H1 (cell line): ENCODE measurements at regions not wholly inside any gene's neighbourhood (a gene's known extent, or its start where the extent isn't known, plus 50 kb on each side); places are given as distances from the start of the nearest gene placed in this dataset.

ENCODE experiments used
- CTCF ChIA-PET: fragments of 300-600 bp; sonication (Branson Sonifier 250); formaldehyde crosslinking; loops from one replicate; lab custom pipeline; 2021; ENCODE audit not compliant: partially characterized antibody; lab: Charles Lee
- POLR2A ChIA-PET: fragments of 300-600 bp; sonication (Branson Sonifier 250); formaldehyde crosslinking; loops from one replicate; lab custom pipeline; 2021; ENCODE audit warnings: inconsistent platforms; ENCODE audit not compliant: partially characterized antibody; lab: Charles Lee
- DNase-seq, 2 experiments: peaks; one replicate each; pipeline versions ENCODE4 v3.0.0 to v3.0.0-alpha.2; 2010 to 2022; ENCODE audit warnings: low spot score in 2 of 2, low read depth in 1 of 2, mixed read lengths in 1 of 2
- FAIRE-seq: peaks from 2 replicates; lab custom pipeline; 2011; peaks lifted over from hg19 to GRCh38; lab: Jason Lieb, UNC
- H2AFZ ChIP-seq: 2 replicates; pipeline ENCODE4 v1.8.1; 2012; ENCODE audit warnings: low read length, inconsistent platforms
- H2AK5ac ChIP-seq: 2 replicates; pipeline ENCODE4 v1.6.1; 2013; ENCODE audit warnings: low read depth, low read length
- H2BK120ac ChIP-seq: replicated peaks from 2 replicates; pipeline ENCODE3; 2013; ENCODE audit warnings: low read depth, low read length, inconsistent platforms
- H2BK12ac ChIP-seq: 2 replicates; pipeline ENCODE4 v1.6.1; 2013; ENCODE audit warnings: low read depth, low read length
- H2BK15ac ChIP-seq: 2 replicates; pipeline ENCODE4 v1.6.1; 2013; ENCODE audit warnings: low read length
- H2BK20ac ChIP-seq: 2 replicates; pipeline ENCODE4 v1.6.1; 2013; ENCODE audit warnings: low read length
- H2BK5ac ChIP-seq: 2 replicates; pipeline ENCODE4 v1.6.1; 2013; ENCODE audit warnings: low read depth, low read length
- H3K14ac ChIP-seq: 2 replicates; pipeline ENCODE4 v1.6.1; 2013; ENCODE audit warnings: inconsistent platforms; ENCODE audit not compliant: insufficient read length
- H3K18ac ChIP-seq: 2 replicates; pipeline ENCODE4 v1.6.1; 2013; ENCODE audit warnings: low read length; ENCODE audit errors: extremely low read depth
- H3K23ac ChIP-seq: 2 replicates; pipeline ENCODE4 v1.6.1; 2013; ENCODE audit warnings: inconsistent platforms; ENCODE audit not compliant: insufficient read length
- H3K23me2 ChIP-seq: 2 replicates; pipeline ENCODE4 v1.6.1; 2013; ENCODE audit warnings: low read depth, low read length
- H3K27ac ChIP-seq: 2 replicates; pipeline ENCODE4 v1.6.1; 2011; ENCODE audit warnings: low read depth, low read length, inconsistent platforms
- H3K27me3 ChIP-seq, 4 experiments: replicated peaks in 1 of 4; 1 replicate in 1 of 4; 2 replicates in 3 of 4; pipeline versions ENCODE4 v1.6.1 to v1.8.1; 2011 to 2013; ENCODE audit warnings: low read length in 3 of 4, mild to moderate bottlenecking in 3 of 4, inconsistent platforms in 2 of 4, mixed read lengths in 2 of 4, moderate library complexity in 1 of 4; ENCODE audit not compliant: control insufficient read depth in 3 of 4, insufficient read depth in 3 of 4; ENCODE audit errors: extremely low read depth in 1 of 4
- H3K36me3 ChIP-seq, 4 experiments: 2 replicates each; pipeline versions ENCODE4 v1.6.1 to v1.8.1; 2011 to 2013; ENCODE audit warnings: mild to moderate bottlenecking in 4 of 4, low read length in 3 of 4, moderate library complexity in 2 of 4, control low read depth in 1 of 4, inconsistent platforms in 1 of 4; ENCODE audit not compliant: insufficient read depth in 4 of 4, control insufficient read depth in 2 of 4
- H3K4ac ChIP-seq: replicated peaks from 2 replicates; pipeline ENCODE3; 2013; ENCODE audit warnings: low read length, low read depth, mixed read lengths, inconsistent platforms; ENCODE audit not compliant: insufficient read length
- H3K4me1 ChIP-seq, 4 experiments: replicated peaks in 1 of 4; 1 replicate in 1 of 4; 2 replicates in 3 of 4; pipeline versions ENCODE4 v1.6.1 to v1.8.1; 2011 to 2013; ENCODE audit warnings: low read length in 3 of 4, inconsistent platforms in 2 of 4, mixed read lengths in 1 of 4; ENCODE audit not compliant: insufficient read depth in 4 of 4, control insufficient read depth in 3 of 4
- H3K4me2 ChIP-seq, 2 experiments: 2 replicates each; pipeline versions ENCODE4 v1.6.1 to v1.8.1; 2011 to 2013; ENCODE audit warnings: low read depth in 2 of 2, low read length in 2 of 2, control low read depth in 1 of 2, inconsistent platforms in 1 of 2, mild to moderate bottlenecking in 1 of 2; ENCODE audit not compliant: insufficient read depth in 1 of 2
- H3K4me3 ChIP-seq, 4 experiments: fragments of 200-600, 300-600 bp in 1 of 4; sonication (generic), shearing (Covaris generic), sonication (Bioruptor Twin) in 1 of 4; 2 replicates each; pipeline versions ENCODE4 v1.5.1 to v1.8.1; 2011 to 2016; ENCODE audit warnings: low read length in 4 of 4, low read depth in 3 of 4, control low read depth in 2 of 4, inconsistent platforms in 2 of 4, mild to moderate bottlenecking in 2 of 4, mixed read lengths in 1 of 4, moderate library complexity in 1 of 4; ENCODE audit not compliant: insufficient read depth in 2 of 4; ENCODE audit errors: extremely low read depth in 1 of 4
- H3K56ac ChIP-seq: replicated peaks from 2 replicates; pipeline ENCODE3; 2013; ENCODE audit warnings: low read depth, mild to moderate bottlenecking, mixed read lengths, low read length, inconsistent platforms; ENCODE audit not compliant: insufficient read length
- H3K79me1 ChIP-seq: 2 replicates; pipeline ENCODE4 v1.6.1; 2013; ENCODE audit warnings: low read depth, low read length, control low read depth
- H3K79me2 ChIP-seq, 2 experiments: 2 replicates each; pipeline versions ENCODE4 v1.6.1 to v1.8.1; 2012 to 2013; ENCODE audit warnings: low read length in 2 of 2, mild to moderate bottlenecking in 2 of 2, inconsistent platforms in 1 of 2; ENCODE audit not compliant: insufficient read depth in 2 of 2, control insufficient read depth in 1 of 2
- H3K9ac ChIP-seq, 4 experiments: replicated peaks in 1 of 4; 1 replicate in 1 of 4; 2 replicates in 3 of 4; pipeline versions ENCODE4 v1.6.1 to v1.8.1; 2011 to 2013; ENCODE audit warnings: low read depth in 3 of 4, low read length in 3 of 4, control low read depth in 2 of 4, mild to moderate bottlenecking in 2 of 4, moderate library complexity in 2 of 4, inconsistent platforms in 1 of 4; ENCODE audit errors: extremely low read depth in 1 of 4
- H3K9me3 ChIP-seq, 2 experiments: 2 replicates each; pipeline versions ENCODE4 v1.6.1 to v1.8.1; 2012 to 2013; ENCODE audit warnings: mild to moderate bottlenecking in 2 of 2, moderate library complexity in 2 of 2, control low read depth in 1 of 2, inconsistent platforms in 1 of 2, low read depth in 1 of 2, low read length in 1 of 2, mixed read lengths in 1 of 2; ENCODE audit not compliant: insufficient read depth in 2 of 2
- H4K20me1 ChIP-seq, 2 experiments: replicated peaks in 1 of 2; 2 replicates each; pipeline versions ENCODE3 to v1.8.1; 2011 to 2013; ENCODE audit warnings: inconsistent platforms in 2 of 2, low read length in 2 of 2, mild to moderate bottlenecking in 1 of 2; ENCODE audit not compliant: insufficient read depth in 2 of 2, control insufficient read depth in 1 of 2
- H4K5ac ChIP-seq: 2 replicates; pipeline ENCODE4 v1.6.1; 2013; ENCODE audit warnings: low read length, low read depth, mixed read lengths, inconsistent platforms; ENCODE audit not compliant: insufficient read length
- H4K8ac ChIP-seq: 2 replicates; pipeline ENCODE4 v1.8.0; 2013; ENCODE audit warnings: mild to moderate bottlenecking, moderate library complexity, low read length, inconsistent platforms; ENCODE audit not compliant: insufficient read depth; ENCODE audit errors: extremely low read depth
- H4K91ac ChIP-seq: replicated peaks from 2 replicates; pipeline ENCODE3; 2013; ENCODE audit warnings: low read length, mixed read lengths, inconsistent platforms; ENCODE audit not compliant: insufficient read length
- BACH1 ChIP-seq: IDR thresholded peaks from 2 replicates; pipeline ENCODE4 v1.6.1; 2012; ENCODE audit warnings: low read length, improper control_type of control experiment
- BCL11A ChIP-seq, 2 experiments: IDR thresholded peaks; one replicate each; pipeline ENCODE4 v1.6.1; 2011; ENCODE audit warnings: low read depth in 2 of 2, low read length in 2 of 2, mild to moderate bottlenecking in 2 of 2
- CHD2 ChIP-seq: IDR thresholded peaks from 2 replicates; pipeline ENCODE4 v1.6.1; 2012; ENCODE audit warnings: low read length, improper control_type of control experiment
- CTBP2 ChIP-seq: IDR thresholded peaks from 2 replicates; pipeline ENCODE4 v1.7.0; 2011; ENCODE audit warnings: borderline replicate concordance, mild to moderate bottlenecking, moderate library complexity, mixed read lengths, low read length; ENCODE audit not compliant: insufficient read depth, insufficient read length
- EGR1 ChIP-seq: IDR thresholded peaks from 2 replicates; pipeline ENCODE4 v1.6.1; 2011; ENCODE audit warnings: low read depth, low read length, borderline replicate concordance
- HDAC2 ChIP-seq, 2 experiments: fragments of 300-600 bp in 1 of 2; sonication (generic) in 1 of 2; IDR thresholded peaks; 2 replicates each; pipeline ENCODE4 v1.6.1; 2011 to 2012; ENCODE audit warnings: low read depth in 2 of 2, low read length in 2 of 2, mild to moderate bottlenecking in 2 of 2, moderate library complexity in 2 of 2, borderline replicate concordance in 1 of 2, inconsistent platforms in 1 of 2
- JUND ChIP-seq: IDR thresholded peaks from 2 replicates; pipeline ENCODE4 v1.6.1; 2011; ENCODE audit warnings: mild to moderate bottlenecking, improper control_type of control experiment, low read length
- PHF8 ChIP-seq: fragments of 200-600 bp; sonication (generic); conservative IDR thresholded peaks from 2 replicates; pipeline ENCODE4 v1.7.1; 2012; ENCODE audit warnings: low read depth, mild to moderate bottlenecking, inconsistent platforms, low read length, moderate library complexity
- SRF ChIP-seq: IDR thresholded peaks from 2 replicates; pipeline ENCODE4 v1.6.1; 2011; ENCODE audit warnings: mild to moderate bottlenecking, low read depth, low read length, moderate library complexity
- SUZ12 ChIP-seq: fragments of 200-600 bp; sonication (generic); IDR thresholded peaks from 2 replicates; pipeline ENCODE4 v1.6.1; 2012; ENCODE audit warnings: mild to moderate bottlenecking, inconsistent platforms, low read length, moderate library complexity, mixed read lengths
- TBP ChIP-seq: IDR thresholded peaks from 2 replicates; pipeline ENCODE4 v1.6.1; 2011; ENCODE audit warnings: low read depth, low read length, improper control_type of control experiment
- TEAD4 ChIP-seq: IDR thresholded peaks from 2 replicates; pipeline ENCODE4 v1.6.1; 2012; ENCODE audit warnings: low read depth, low read length, inconsistent platforms, mixed read lengths
- WGBS, 2 experiments: shearing (Covaris generic) in 1 of 2; methylation state at CpG; one replicate each; pipeline versions ENCODE4 v1.1.6 to v1.1.7; 2013 to 2015; ENCODE audit warnings: low lambda C conversion rate in 2 of 2, mixed read lengths in 2 of 2, inconsistent platforms in 1 of 2, low coverage in 1 of 2, missing lambda C conversion rate in 1 of 2; ENCODE audit not compliant: insufficient replicate concordance in 2 of 2, insufficient coverage in 1 of 2, insufficient read length in 1 of 2; ENCODE audit errors: extremely low coverage in 1 of 2, missing lambda C conversion rate in 1 of 2; 5-methylcytosine and 5-hydroxymethylcytosine counted together

GRCh38 chr10:4453950-4454349 is 372.1 kb upstream of the AKR1E2 start:
- no peaks in the 10 kb centered on the region for H3K23me2 ChIP-seq
- no peaks in the 10 kb centered on the region for H3K36me3 ChIP-seq
- no peak overlapping the region for H3K14ac ChIP-seq
- CTCF ChIA-PET = no interaction called here
- no peak overlapping the region for H4K91ac ChIP-seq
- WGBS, 2 experiments = 94% methylated on average over 5 of the region's 5 CpGs; no CpG with 5 or more reads in 1 of the 2 experiments
- no peak overlapping the region for H3K9ac ChIP-seq
- H3K18ac ChIP-seq = no peak overlapping the region
- H3K79me1 ChIP-seq = no peaks in the 10 kb centered on the region
- POLR2A ChIA-PET = no interaction called here
- H4K5ac ChIP-seq = no peak overlapping the region
- H2BK15ac ChIP-seq = no peak overlapping the region
- no peak overlapping the region for H3K4me2 ChIP-seq
- H2BK120ac ChIP-seq = no peak overlapping the region
- no peak overlapping the region for H3K4me3 ChIP-seq
- no peak overlapping the region for H2BK20ac ChIP-seq
- H3K79me2 ChIP-seq = no peaks in the 10 kb centered on the region
- peaks cover 2 to 7% (median 3%) of the 10 kb centered on the region in 4 experiments; a peak in 3 of 7 replicates for H3K4me1 ChIP-seq
- H4K20me1 ChIP-seq = no peaks in the 10 kb centered on the region
- H3K56ac ChIP-seq = no peak overlapping the region
- H3K9me3 ChIP-seq = no peaks in the 10 kb centered on the region
- H2AFZ ChIP-seq = no peak overlapping the region
- TF ChIP-seq TBP (no peak), CTBP2 (no peak), SUZ12 (no peak), HDAC2 (IDR thresholded peaks at IDR 0.05; ENCODE audit: borderline replicate concordance in 1 of 2, low read depth in 2 of 2, low read length in 2 of 2) (no peak), BACH1 (no peak), TEAD4 (no peak), CHD2 (no peak), BCL11A (IDR thresholded peaks at IDR 0.05; ENCODE audit: low read depth in 2 of 2, low read length in 2 of 2) (no peak), SRF (no peak), PHF8 (no peak), EGR1 (no peak), JUND (no peak)
- TF ChIP-seq, all 59 proteins: peak for 0
- Histone ChIP-seq H2AK5ac (no peak overlapping the region), H4K8ac (no peak overlapping the region), H3K27me3 (no peaks in the 10 kb centered on the region), H2BK12ac (no peak overlapping the region), H2BK5ac (no peak overlapping the region), H3K23ac (no peak overlapping the region), H3K27ac (no peak overlapping the region), H3K4ac (no peak overlapping the region)
- FAIRE-seq (no peak), DNase-seq (no peak)
